K562 (cell line): ENCODE measurements at regions not wholly inside any gene's neighbourhood (a gene's known extent, or its start where the extent isn't known, plus 50 kb on each side); places are given as distances from the start of the nearest gene placed in this dataset.
A peak's percentile ranks its signal among the peaks of the same experiment; 100 is the strongest.

Experiments used
- ATAC-seq: fragments of 200-7000 bp; cut with Tn5 transposase; 3 replicates; pipeline ENCODE4 v1.9.1; 2020; ENCODE audit warnings: moderate library complexity
- BruUV-seq: library from RNA; stranded (reverse); fragments of 400-500 nt; replicated peaks from 2 replicates; lab custom pipeline; 2021; lab: Mats Ljungman, UMichigan
- CTCF ChIA-PET: fragments of 300-600 bp; formaldehyde crosslinking; extraction: SDS; loops from one replicate; lab custom pipeline; 2021; ENCODE audit warnings: low intra/inter-chr PET ratio; lab: Yijun Ruan, JAX
- POLR2A ChIA-PET: fragments of 300-600, 350-650 bp; sonication (Branson Sonifier 250); formaldehyde crosslinking; extraction: SDS; loops from one replicate; lab custom pipeline; 2021; ENCODE audit warnings: antibody characterized with exemption, inconsistent platforms; lab: Yijun Ruan, JAX
- DNase-seq, 4 experiments: peaks; one replicate each; pipeline versions ENCODE4 v3.0.0 to v3.0.0-alpha.2; 2011 to 2018; ENCODE audit warnings: low spot score in 3 of 4, mixed read lengths in 3 of 4; ENCODE audit errors: extremely low read depth in 1 of 4
- FAIRE-seq: peaks from 2 replicates; lab custom pipeline; 2011; peaks lifted over from hg19 to GRCh38; lab: Jason Lieb, UNC
- H2AFZ ChIP-seq: 2 replicates; pipeline ENCODE4 v1.6.0; 2011; ENCODE audit warnings: low read depth, low read length, control low read depth, inconsistent platforms
- H3K27ac ChIP-seq: fragments of 200-600 bp; 3 replicates; pipeline ENCODE4 v1.8.0; 2011; ENCODE audit warnings: low read depth, mild to moderate bottlenecking, control low read depth, inconsistent platforms, low read length, moderate library complexity, mixed read lengths; ENCODE audit errors: extremely low read depth
- H3K27me3 ChIP-seq, 2 experiments: fragments of 300-600 bp in 1 of 2; 2 replicates in 1 of 2; 3 replicates in 1 of 2; pipeline versions ENCODE4 v1.6.0 to v1.8.0; 2011; ENCODE audit warnings: inconsistent platforms in 2 of 2, low read length in 2 of 2, mild to moderate bottlenecking in 1 of 2, mixed read lengths in 1 of 2, moderate library complexity in 1 of 2; ENCODE audit not compliant: control insufficient read depth in 2 of 2, insufficient read depth in 2 of 2
- H3K36me3 ChIP-seq: fragments of 300-600 bp; 3 replicates; pipeline ENCODE4 v1.8.0; 2011; ENCODE audit warnings: mild to moderate bottlenecking, low read length, inconsistent platforms; ENCODE audit not compliant: control insufficient read depth, insufficient read depth
- H3K4me1 ChIP-seq, 2 experiments: fragments of 200-600 bp in 1 of 2; replicated peaks in 1 of 2; 2 replicates in 1 of 2; 3 replicates in 1 of 2; pipeline versions ENCODE4 v1.5.1 to v1.8.0; 2011; ENCODE audit warnings: inconsistent platforms in 2 of 2, low read length in 2 of 2, mild to moderate bottlenecking in 1 of 2, mixed read lengths in 1 of 2, moderate library complexity in 1 of 2; ENCODE audit not compliant: control insufficient read depth in 2 of 2, insufficient read depth in 2 of 2
- H3K4me2 ChIP-seq: 2 replicates; pipeline ENCODE4 v1.6.1; 2011; ENCODE audit warnings: low read length, control low read depth, inconsistent platforms, mixed read lengths; ENCODE audit not compliant: insufficient read depth
- H3K4me3 ChIP-seq: fragments of 200-600 bp; sonication (generic), shearing (Covaris generic); 2 replicates; pipeline ENCODE4 v1.5.1; 2016; ENCODE audit warnings: control low read depth, inconsistent platforms
- H3K79me2 ChIP-seq: fragments of 200-600 bp; 3 replicates; pipeline ENCODE4 v1.8.0; 2011; ENCODE audit warnings: low read length, inconsistent platforms; ENCODE audit not compliant: control insufficient read depth, insufficient read depth
- H3K9ac ChIP-seq, 2 experiments: 2 replicates each; pipeline versions ENCODE4 v1.6.0 to v1.6.1; 2011; ENCODE audit warnings: low read depth in 2 of 2, low read length in 2 of 2, control low read depth in 1 of 2, inconsistent platforms in 1 of 2, mild to moderate bottlenecking in 1 of 2, mixed read lengths in 1 of 2; ENCODE audit not compliant: insufficient read depth in 1 of 2
- H3K9me1 ChIP-seq: one replicate; pipeline ENCODE4 v1.6.0; 2011; ENCODE audit warnings: inconsistent platforms, mild to moderate bottlenecking, low read length, moderate library complexity; ENCODE audit not compliant: control insufficient read depth, insufficient read depth
- H3K9me3 ChIP-seq: replicated peaks from 2 replicates; pipeline ENCODE4 v1.5.1; 2011; ENCODE audit warnings: low read depth, low read length, inconsistent platforms; ENCODE audit not compliant: control insufficient read depth, insufficient read depth
- H4K20me1 ChIP-seq: replicated peaks from 2 replicates; pipeline ENCODE4 v1.6.1; 2011; ENCODE audit warnings: low read length, inconsistent platforms, mixed read lengths; ENCODE audit not compliant: control insufficient read depth, insufficient read depth
- ZNF668 ChIP-seq: fragments of 250-450 bp; sonication (Bioruptor Pico); IDR thresholded peaks from 2 replicates; pipeline ENCODE4 v1.8.0; 2022; ENCODE audit warnings: mild to moderate bottlenecking, inconsistent platforms
- WGBS: fragments of 100-300 bp; shearing (Covaris generic); methylation state at CpG from one replicate; pipeline ENCODE4 v1.1.6; 2016; ENCODE audit warnings: low coverage, mixed read lengths; ENCODE audit not compliant: insufficient coverage; ENCODE audit errors: missing lambda C conversion rate; 5-methylcytosine and 5-hydroxymethylcytosine counted together
- in situ Hi-C: fragments of 300-500 bp; cut with MboI; formaldehyde crosslinking; loops from 4 replicates; pipeline ENCODE4 v1.15.0; 2018; ENCODE audit warnings: inconsistent platforms, mixed read lengths
- intact Hi-C: fragments of 100-400 bp; cut with micrococcal nuclease; formaldehyde crosslinking; loops from 2 replicates; pipeline ENCODE4 v1.14.2; 2022
- TF ChIP-seq, protein P1 (sequence below): sonication (generic); formaldehyde crosslinking; IDR thresholded peaks from 2 replicates; pipeline ENCODE4 v1.8.0; 2022; ENCODE audit warnings: mild to moderate bottlenecking, missing genetic modification reagents
- TF ChIP-seq, protein P2 (sequence below): fragments of 250-450 bp; sonication (Bioruptor Pico); IDR thresholded peaks from 2 replicates; pipeline ENCODE4 v1.9.0; 2021; ENCODE audit warnings: mild to moderate bottlenecking

- ATAC-seq (no peak), DNase-seq (no peak)
- no peak overlapping the region for H2AFZ ChIP-seq
- no peaks in the 10 kb centered on the region for H3K9me3 ChIP-seq
- BruUV-seq, result no TSS peak
- H3K4me2 ChIP-seq, result no peak overlapping the region
- H3K27ac ChIP-seq, result no peak overlapping the region
- CTCF ChIA-PET, result no interaction called here
- peaks cover 57% of the 10 kb centered on the region; the same call in 2 of the 3 replicates for H3K36me3 ChIP-seq
- H3K9me1 ChIP-seq, result peaks cover 4% of the 10 kb centered on the region
- H3K79me2 ChIP-seq, result peaks cover 23% of the 10 kb centered on the region
- in situ Hi-C loops (no loop called here), intact Hi-C loops (loop anchor here (5.0 kb wide), 1 partner anchor 175 kb away; no protein-coding TSS in a partner anchor)
- no peaks in the 10 kb centered on the region for H3K27me3 ChIP-seq
- WGBS, result 100% methylated on average over 5 of the region's 5 CpGs
- H3K4me3 ChIP-seq, result no peak overlapping the region
- H4K20me1 ChIP-seq, result no peaks in the 10 kb centered on the region
- H3K4me1 ChIP-seq, result peaks cover 5 to 8% of the 10 kb centered on the region in 2 experiments; a peak in 3 of 5 replicates
- POLR2A ChIA-PET, result interaction anchor here (0.6 to 1.7 kb wide), 2 partner anchors 9 to 19 kb away, joined by 3 to 8 read pairs; no protein-coding TSS in a partner anchor
- H3K9ac ChIP-seq, result peak overlapping the region in 1 of 2 experiments; percentile 18; a peak in 1 of 4 replicates
- TF ChIP-seq ZNF668 (CRISPR knock-in tag), result no peak
- TF ChIP-seq, protein P1, sequence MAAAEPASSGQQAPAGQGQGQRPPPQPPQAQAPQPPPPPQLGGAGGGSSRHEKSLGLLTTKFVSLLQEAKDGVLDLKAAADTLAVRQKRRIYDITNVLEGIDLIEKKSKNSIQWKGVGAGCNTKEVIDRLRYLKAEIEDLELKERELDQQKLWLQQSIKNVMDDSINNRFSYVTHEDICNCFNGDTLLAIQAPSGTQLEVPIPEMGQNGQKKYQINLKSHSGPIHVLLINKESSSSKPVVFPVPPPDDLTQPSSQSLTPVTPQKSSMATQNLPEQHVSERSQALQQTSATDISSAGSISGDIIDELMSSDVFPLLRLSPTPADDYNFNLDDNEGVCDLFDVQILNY, result no peak
- TF ChIP-seq, protein P2, sequence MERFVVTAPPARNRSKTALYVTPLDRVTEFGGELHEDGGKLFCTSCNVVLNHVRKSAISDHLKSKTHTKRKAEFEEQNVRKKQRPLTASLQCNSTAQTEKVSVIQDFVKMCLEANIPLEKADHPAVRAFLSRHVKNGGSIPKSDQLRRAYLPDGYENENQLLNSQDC, result no peak
- TF ChIP-seq, all 486 proteins: peak for 0
- FAIRE-seq, result no peak
These were observed 170.8 kb upstream of the ZNF267 start for GRCh38 chr16:31702796-31703195.
